ENCODE measurements at regions not wholly inside any gene's neighbourhood (a gene's known extent, or its start where the extent isn't known, plus 50 kb on each side); places are given as distances from the start of the nearest gene placed in this dataset.
"Not testable (repeated sequence)": the region's sequence is repeated elsewhere in the genome, so short reads cannot be mapped to it uniquely, and the experiment has no call there.

- H3K27me3 Mint-ChIP-seq (ENCODE audit: low read depth) = no peaks in the 10 kb centered on the region
- no peaks in the 10 kb centered on the region for H3K9me3 Mint-ChIP-seq
Observed at GRCh38 chr1:65623895-65624294, 168.8 kb upstream of the PDE4B start.

GRCh38 chr1:65625528-65625927, 167.2 kb upstream of the PDE4B start:
- no peak for DNase-seq
- H3K4me1 Mint-ChIP-seq (ENCODE audit: low read depth) = no peaks in the 10 kb centered on the region
- ATAC-seq (replicated peaks in 1 of 2) = no peak
- no peaks in the 10 kb centered on the region for H3K9me3 Mint-ChIP-seq
- no peaks in the 10 kb centered on the region for H3K27me3 Mint-ChIP-seq (ENCODE audit: low read depth)
- H3K4me3 Mint-ChIP-seq = no peak overlapping the region
- H3K36me3 Mint-ChIP-seq (ENCODE audit: insufficient read depth in 2 of 2) = no peaks in the 10 kb centered on the region
- no peak overlapping the region for H3K27ac Mint-ChIP-seq

More at GRCh38 chr1:65623895-65624294, 168.8 kb upstream of the PDE4B start:
- Mint-ChIP-seq H3K36me3 (ENCODE audit: insufficient read depth in 2 of 2) (no peaks in the 10 kb centered on the region), H3K4me3 (no peak overlapping the region), H3K4me1 (ENCODE audit: low read depth) (no peaks in the 10 kb centered on the region), H3K27ac (peak overlapping the region; percentile 54)
- ATAC-seq (replicated peaks in 1 of 2) (no peak), DNase-seq (no peak)

- H3K27me3 Mint-ChIP-seq (ENCODE audit: low read depth) = no peaks in the 10 kb centered on the region
- no peak overlapping the region for H3K4me3 Mint-ChIP-seq
- no peak for ATAC-seq (replicated peaks in 1 of 2)
- H3K36me3 Mint-ChIP-seq (ENCODE audit: insufficient read depth in 2 of 2) = no peaks in the 10 kb centered on the region
- no peaks in the 10 kb centered on the region for H3K9me3 Mint-ChIP-seq
- no peak overlapping the region for H3K27ac Mint-ChIP-seq
- no peak for DNase-seq
- no peaks in the 10 kb centered on the region for H3K4me1 Mint-ChIP-seq (ENCODE audit: low read depth)
Observed at GRCh38 chr1:65626003-65626402, 166.7 kb upstream of the PDE4B start.

- Mint-ChIP-seq H3K9me3 (no peaks in the 10 kb centered on the region), H3K27ac (no peak overlapping the region), H3K36me3 (ENCODE audit: insufficient read depth in 2 of 2) (no peaks in the 10 kb centered on the region), H3K27me3 (ENCODE audit: low read depth) (no peaks in the 10 kb centered on the region), H3K4me3 (no peak overlapping the region), H3K4me1 (ENCODE audit: low read depth) (no peaks in the 10 kb centered on the region)
- ATAC-seq (replicated peaks in 1 of 2) (no peak), DNase-seq (no peak)
Observed at GRCh38 chr1:65629788-65630187, 162.9 kb upstream of the PDE4B start.

- H3K4me1 Mint-ChIP-seq (ENCODE audit: low read depth) = no peaks in the 10 kb centered on the region
- no peaks in the 10 kb centered on the region for H3K27me3 Mint-ChIP-seq (ENCODE audit: low read depth)
- no peak for DNase-seq
- no peak for ATAC-seq (replicated peaks in 1 of 2)
- H3K27ac Mint-ChIP-seq = no peak overlapping the region
- H3K4me3 Mint-ChIP-seq = no peak overlapping the region
- no peaks in the 10 kb centered on the region for H3K9me3 Mint-ChIP-seq
- H3K36me3 Mint-ChIP-seq (ENCODE audit: insufficient read depth in 2 of 2) = no peaks in the 10 kb centered on the region
Observed at GRCh38 chr1:65630855-65631254, 161.8 kb upstream of the PDE4B start.

DNA sequence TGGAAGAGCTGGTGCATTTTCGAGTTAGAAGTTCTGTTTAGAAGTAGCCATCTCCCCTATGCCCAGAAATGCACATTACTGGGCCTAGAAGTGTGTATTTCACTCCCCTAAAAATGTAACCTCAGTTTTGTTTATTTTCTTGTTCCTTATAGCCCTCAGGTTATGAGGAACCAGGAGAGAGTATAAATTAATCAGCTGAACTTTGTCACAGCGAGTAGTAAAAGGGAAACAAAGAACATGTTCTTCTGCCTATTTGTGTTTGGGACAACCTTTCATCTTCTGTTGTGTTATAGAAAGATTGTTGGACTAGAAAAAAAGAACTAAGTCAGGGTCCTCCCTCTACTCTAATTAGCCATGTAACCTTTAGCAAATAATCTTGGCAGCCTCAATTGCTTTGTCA, 160.5 kb upstream of the PDE4B start:
- Mint-ChIP-seq H3K27ac (no peak overlapping the region), H3K4me3 (no peak overlapping the region), H3K4me1 (ENCODE audit: low read depth) (no peaks in the 10 kb centered on the region), H3K9me3 (no peaks in the 10 kb centered on the region), H3K27me3 (ENCODE audit: low read depth) (no peaks in the 10 kb centered on the region), H3K36me3 (ENCODE audit: insufficient read depth in 2 of 2) (no peaks in the 10 kb centered on the region)
- DNase-seq (no peak), ATAC-seq (replicated peaks in 1 of 2) (no peak)

DNA sequence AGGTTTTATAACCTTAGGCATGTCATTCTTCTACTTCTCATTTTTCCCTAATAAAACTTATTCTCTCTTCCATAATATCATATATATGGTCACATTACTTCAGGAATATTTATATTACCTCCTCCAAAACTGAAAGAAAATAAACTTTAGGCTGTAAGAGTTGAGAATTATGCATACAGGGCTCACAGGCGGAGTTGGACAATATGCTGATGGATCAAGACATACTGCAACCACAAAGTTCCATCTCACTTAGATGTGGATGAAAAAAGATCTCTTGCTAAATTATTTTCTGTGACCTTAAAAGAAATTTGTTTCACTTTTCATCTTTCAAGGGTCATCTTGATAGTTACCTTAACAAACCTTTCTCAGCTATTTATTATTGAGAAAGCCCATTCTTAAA, 152.6 kb upstream of the PDE4B start:
- DNase-seq (no peak), ATAC-seq (replicated peaks in 1 of 2) (no peak)
- H3K4me1 Mint-ChIP-seq (ENCODE audit: low read depth) = no peaks in the 10 kb centered on the region
- no peak overlapping the region for H3K4me3 Mint-ChIP-seq
- no peaks in the 10 kb centered on the region for H3K9me3 Mint-ChIP-seq
- H3K27ac Mint-ChIP-seq = no peak overlapping the region
- no peaks in the 10 kb centered on the region for H3K36me3 Mint-ChIP-seq (ENCODE audit: insufficient read depth in 2 of 2)
- H3K27me3 Mint-ChIP-seq (ENCODE audit: low read depth) = peaks cover 6% of the 10 kb centered on the region

DNA sequence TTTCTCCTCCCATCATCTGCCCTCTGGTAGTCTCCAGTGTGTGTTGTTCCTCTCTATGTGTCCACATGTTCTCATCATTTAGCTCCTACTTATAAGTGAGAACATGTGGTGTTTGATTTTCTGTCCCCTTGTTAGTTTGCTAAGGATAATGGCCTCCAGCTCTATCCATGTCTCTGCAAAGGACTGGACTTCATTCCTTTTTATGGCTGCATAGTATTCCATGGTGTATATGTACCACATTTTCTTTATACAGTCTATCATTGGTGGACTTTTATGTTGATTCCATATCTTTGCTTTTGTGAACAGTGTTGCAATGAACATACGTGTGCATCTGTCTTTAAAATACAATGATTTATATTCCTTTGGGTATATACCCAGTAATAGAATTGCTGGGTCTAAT, 143.5 kb upstream of the PDE4B start:
- Mint-ChIP-seq H3K27me3 (ENCODE audit: low read depth) (peaks cover 11% of the 10 kb centered on the region), H3K9me3 (peaks cover 6 to 19% of the 10 kb centered on the region in 2 donors)
- not testable (repeated sequence) for ATAC-seq (replicated peaks in 1 of 2); H3K4me1 Mint-ChIP-seq (ENCODE audit: low read depth); H3K36me3 Mint-ChIP-seq (ENCODE audit: insufficient read depth in 2 of 2); DNase-seq; H3K27ac Mint-ChIP-seq; H3K4me3 Mint-ChIP-seq

- peaks cover 11% of the 10 kb centered on the region for H3K27me3 Mint-ChIP-seq (ENCODE audit: low read depth)
- peaks cover 1 to 3% of the 10 kb centered on the region in 2 donors for H3K36me3 Mint-ChIP-seq (ENCODE audit: insufficient read depth in 2 of 2)
- DNase-seq (no peak), ATAC-seq (replicated peaks in 1 of 2) (no peak)
- H3K4me3 Mint-ChIP-seq = no peak overlapping the region
- H3K9me3 Mint-ChIP-seq = peaks cover 6 to 21% of the 10 kb centered on the region in 2 donors
- H3K4me1 Mint-ChIP-seq (ENCODE audit: low read depth) = no peaks in the 10 kb centered on the region
- no peak overlapping the region for H3K27ac Mint-ChIP-seq
Observed at GRCh38 chr1:65650682-65651081, 142.0 kb upstream of the PDE4B start.

DNA sequence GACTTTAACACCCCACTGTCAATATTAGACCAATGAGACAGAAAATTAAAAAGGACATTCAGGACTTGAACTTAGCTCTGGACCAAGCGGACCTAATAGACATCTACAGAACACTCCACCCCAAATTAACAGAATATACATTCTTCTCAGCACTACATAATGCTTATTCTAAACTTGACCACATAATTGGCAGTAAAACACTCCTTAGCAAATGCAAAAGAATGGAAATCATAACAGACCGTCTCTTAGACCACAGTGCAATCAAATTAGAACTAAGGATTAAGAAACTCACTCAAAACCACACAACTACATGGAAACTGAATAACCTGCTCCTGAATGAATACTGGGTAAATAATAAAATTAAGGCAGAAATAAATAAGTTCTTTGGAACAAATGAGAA, 138.2 kb upstream of the PDE4B start:
- not testable (repeated sequence) for H3K36me3 Mint-ChIP-seq (ENCODE audit: insufficient read depth in 2 of 2)

GRCh38 chr1:65657609-65658008, 135.1 kb upstream of the PDE4B start:
- H3K27ac Mint-ChIP-seq = not testable (repeated sequence)

More for the DNA sequence above, 138.2 kb upstream of the PDE4B start:
- not testable (repeated sequence) for ATAC-seq (replicated peaks in 1 of 2); H3K27ac Mint-ChIP-seq; H3K4me3 Mint-ChIP-seq; DNase-seq; H3K4me1 Mint-ChIP-seq (ENCODE audit: low read depth); H3K9me3 Mint-ChIP-seq
- peaks cover 11% of the 10 kb centered on the region for H3K27me3 Mint-ChIP-seq (ENCODE audit: low read depth)

GRCh38 chr1:65658122-65658521, 134.6 kb upstream of the PDE4B start:
- H3K4me3 Mint-ChIP-seq = no peak overlapping the region
- H3K27ac Mint-ChIP-seq = no peak overlapping the region
- DNase-seq = no peak
- H3K4me1 Mint-ChIP-seq (ENCODE audit: low read depth) = no peaks in the 10 kb centered on the region
- H3K9me3 Mint-ChIP-seq = peaks cover 2 to 6% of the 10 kb centered on the region in 2 donors
- H3K27me3 Mint-ChIP-seq (ENCODE audit: low read depth) = peaks cover 4% of the 10 kb centered on the region
- H3K36me3 Mint-ChIP-seq (ENCODE audit: insufficient read depth in 2 of 2) = peaks cover 0 to 1% of the 10 kb centered on the region in 2 donors
- ATAC-seq (replicated peaks in 1 of 2) = no peak

More at GRCh38 chr1:65657609-65658008, 135.1 kb upstream of the PDE4B start:
- H3K27me3 Mint-ChIP-seq (ENCODE audit: low read depth); H3K4me3 Mint-ChIP-seq; H3K4me1 Mint-ChIP-seq (ENCODE audit: low read depth); ATAC-seq (replicated peaks in 1 of 2); H3K9me3 Mint-ChIP-seq; DNase-seq; H3K36me3 Mint-ChIP-seq (ENCODE audit: insufficient read depth in 2 of 2): not testable (repeated sequence)

DNA sequence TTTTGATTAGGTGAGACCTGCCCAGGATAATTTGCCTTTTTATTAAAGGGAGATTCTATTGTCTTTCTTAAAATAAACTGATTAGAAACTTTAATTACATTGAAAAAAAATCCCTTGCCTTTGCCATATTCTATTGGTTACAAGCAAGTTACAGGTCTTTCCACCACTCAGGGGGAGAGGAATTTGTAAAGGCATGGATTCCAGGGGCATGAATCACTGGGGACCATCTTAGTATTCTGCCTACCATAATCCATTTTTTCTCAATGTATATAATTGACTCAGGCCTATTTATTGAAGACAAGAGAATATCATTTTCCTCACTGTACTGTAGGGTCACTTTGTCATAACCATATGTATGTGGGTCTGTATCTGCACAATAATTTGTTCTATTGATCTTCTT, 124.3 kb upstream of the PDE4B start:
- H3K36me3 Mint-ChIP-seq (ENCODE audit: insufficient read depth in 2 of 2) = peaks cover 0 to 3% of the 10 kb centered on the region in 2 donors
- no peak for ATAC-seq (replicated peaks in 1 of 2)
- DNase-seq = no peak
- H3K27me3 Mint-ChIP-seq (ENCODE audit: low read depth) = peaks cover 16% of the 10 kb centered on the region
- no peak overlapping the region for H3K4me3 Mint-ChIP-seq
- H3K9me3 Mint-ChIP-seq = peaks cover 7 to 9% of the 10 kb centered on the region in 2 donors
- no peaks in the 10 kb centered on the region for H3K4me1 Mint-ChIP-seq (ENCODE audit: low read depth)
- no peak overlapping the region for H3K27ac Mint-ChIP-seq

- Mint-ChIP-seq H3K4me3 (no peak overlapping the region), H3K9me3 (peaks cover 7 to 8% of the 10 kb centered on the region in 2 donors), H3K27me3 (ENCODE audit: low read depth) (peaks cover 12% of the 10 kb centered on the region), H3K27ac (no peak overlapping the region), H3K4me1 (ENCODE audit: low read depth) (no peaks in the 10 kb centered on the region), H3K36me3 (ENCODE audit: insufficient read depth in 2 of 2) (peaks cover 0 to 3% of the 10 kb centered on the region in 2 donors)
- ATAC-seq (replicated peaks in 1 of 2) = no peak
- DNase-seq = no peak
Observed at GRCh38 chr1:65670518-65670917, 122.2 kb upstream of the PDE4B start.

All from activated T-cell treated with anti-CD3 and anti-CD28 coated beads, Interleukin-2, amount 50 U/mL, for 72 hours (primary cell).